GM12878 (cell line): ENCODE measurements at regions not wholly inside any gene's neighbourhood (a gene's known extent, or its start where the extent isn't known, plus 50 kb on each side); places are given as distances from the start of the nearest gene placed in this dataset.

ENCODE experiments used
- ATAC-seq: fragments of 200-7000 bp; cut with Tn5 transposase; 3 replicates; pipeline ENCODE4 v1.9.1; 2020; ENCODE audit warnings: mild to moderate bottlenecking, moderate library complexity
- BruUV-seq: library from RNA; stranded (reverse); fragments of 400-500 nt; replicated peaks from 2 replicates; lab custom pipeline; 2021; lab: Mats Ljungman, UMichigan
- CTCF ChIA-PET: fragments of 300-600 bp; sonication (Branson Sonifier 250); formaldehyde crosslinking; extraction: SDS; loops from one replicate; lab custom pipeline; 2021; ENCODE audit warnings: inconsistent platforms; lab: Yijun Ruan, JAX
- POLR2A ChIA-PET: fragments of 350-600 bp; formaldehyde crosslinking; extraction: SDS; loops from one replicate; lab custom pipeline; 2021; ENCODE audit warnings: inconsistent platforms; lab: Charles Lee
- RAD21 ChIA-PET: fragments of 300-600 bp; sonication (Branson Sonifier 250); formaldehyde crosslinking; loops from one replicate; lab custom pipeline; 2023; ENCODE audit warnings: antibody characterized with exemption; ENCODE audit not compliant: unreplicated experiment; lab: Charles Lee
- SMC1A ChIA-PET: fragments of 300-600 bp; sonication (Branson Sonifier 250); formaldehyde crosslinking; loops from one replicate; lab custom pipeline; 2023; ENCODE audit not compliant: unreplicated experiment, uncharacterized antibody; lab: Charles Lee
- DNase-seq: peaks from one replicate; pipeline ENCODE4 v3.0.0-alpha.2; 2011; ENCODE audit warnings: low read depth, low spot score
- FAIRE-seq: peaks from 3 replicates; lab custom pipeline; 2011; peaks lifted over from hg19 to GRCh38; lab: Jason Lieb, UNC
- H2AFZ ChIP-seq: 2 replicates; pipeline ENCODE4 v1.6.0; 2011; ENCODE audit warnings: low read depth, low read length, control low read depth; ENCODE audit not compliant: control insufficient read depth
- H3K27ac ChIP-seq: 2 replicates; pipeline ENCODE4 v1.5.1; 2011; ENCODE audit warnings: control low read depth; ENCODE audit not compliant: control insufficient read depth, insufficient read depth
- H3K27me3 ChIP-seq, 2 experiments: replicated peaks in 1 of 2; 2 replicates each; pipeline versions ENCODE4 v1.6.0 to v1.6.1; 2011; ENCODE audit warnings: low read length in 1 of 2; ENCODE audit not compliant: control insufficient read depth in 2 of 2, insufficient read depth in 2 of 2
- H3K36me3 ChIP-seq, 2 experiments: 2 replicates each; pipeline ENCODE4 v1.5.1; 2011; ENCODE audit warnings: low read length in 1 of 2; ENCODE audit not compliant: control insufficient read depth in 2 of 2, insufficient read depth in 2 of 2
- H3K4me1 ChIP-seq: 2 replicates; pipeline ENCODE4 v1.6.1; 2011; ENCODE audit warnings: mild to moderate bottlenecking, low read length, moderate library complexity, mixed read lengths; ENCODE audit not compliant: control insufficient read depth, insufficient read depth
- H3K4me2 ChIP-seq: 2 replicates; pipeline ENCODE4 v1.6.0; 2011; ENCODE audit warnings: control low read depth; ENCODE audit not compliant: control insufficient read depth, insufficient read depth
- H3K4me3 ChIP-seq: fragments of 200-600 bp; sonication (generic); 2 replicates; pipeline ENCODE4 v1.5.1; 2016
- H3K79me2 ChIP-seq: 2 replicates; pipeline ENCODE4 v1.6.0; 2011; ENCODE audit warnings: low read length; ENCODE audit not compliant: control insufficient read depth, insufficient read depth
- H3K9ac ChIP-seq: 2 replicates; pipeline ENCODE4 v1.8.0; 2011; ENCODE audit warnings: low read length, control low read depth, mixed read lengths; ENCODE audit not compliant: control insufficient read depth, insufficient read depth
- H3K9me3 ChIP-seq: replicated peaks from 3 replicates; pipeline ENCODE4 v1.5.1; 2011; ENCODE audit warnings: mild to moderate bottlenecking, low read length; ENCODE audit not compliant: control insufficient read depth, insufficient read depth
- H4K20me1 ChIP-seq: 2 replicates; pipeline ENCODE4 v1.6.0; 2011; ENCODE audit not compliant: control insufficient read depth, insufficient read depth
- CBX3 ChIP-seq: fragments of 200-600 bp; sonication (generic); IDR thresholded peaks from 2 replicates; pipeline ENCODE4 v1.6.1; 2016; ENCODE audit warnings: low read depth, borderline replicate concordance
- CEBPB ChIP-seq, 2 experiments: fragments of 150-350 bp in 1 of 2; IDR thresholded peaks; 2 replicates each; pipeline ENCODE4 v1.6.1; 2012 to 2014; ENCODE audit warnings: low read depth in 2 of 2, low read length in 2 of 2, borderline replicate concordance in 1 of 2, inconsistent platforms in 1 of 2
- CHD2 ChIP-seq: IDR thresholded peaks from 2 replicates; pipeline ENCODE4 v1.6.1; 2011; ENCODE audit warnings: low read depth, low read length, improper control_type of control experiment, borderline replicate concordance
- EP300 ChIP-seq, 2 experiments: fragments of 150-350 bp in 1 of 2; IDR thresholded peaks; 2 replicates each; pipeline ENCODE4 v1.6.1; 2011 to 2012; ENCODE audit warnings: low read depth in 2 of 2, low read length in 2 of 2, borderline replicate concordance in 1 of 2, improper control_type of control experiment in 1 of 2, inconsistent platforms in 1 of 2; ENCODE audit not compliant: control insufficient read depth in 1 of 2
- HDGF ChIP-seq: fragments of 450-650 bp; IDR thresholded peaks from 2 replicates; pipeline ENCODE4 v1.6.1; 2016; ENCODE audit warnings: antibody characterized with exemption
- IRF4 ChIP-seq: IDR thresholded peaks from 2 replicates; pipeline ENCODE4 v1.6.1; 2011; ENCODE audit warnings: low read depth, low read length
- KLF5 ChIP-seq: fragments of 450-650 bp; IDR thresholded peaks from 2 replicates; pipeline ENCODE4 v1.6.1; 2014; ENCODE audit warnings: mild to moderate bottlenecking; ENCODE audit not compliant: partially characterized antibody
- MEF2A ChIP-seq: IDR thresholded peaks from 2 replicates; pipeline ENCODE4 v1.6.1; 2011; ENCODE audit warnings: low read depth, mild to moderate bottlenecking, low read length, moderate library complexity; ENCODE audit not compliant: insufficient read depth
- MYC ChIP-seq: IDR thresholded peaks from 2 replicates; pipeline ENCODE4 v1.6.1; 2011; ENCODE audit warnings: mild to moderate bottlenecking, low read length, moderate library complexity, inconsistent platforms; ENCODE audit not compliant: insufficient read depth, insufficient replicate concordance, insufficient read length, severe bottlenecking
- RAD21 ChIP-seq: IDR thresholded peaks from 2 replicates; pipeline ENCODE4 v1.6.1; 2011; ENCODE audit warnings: mild to moderate bottlenecking, low read depth, low read length, moderate library complexity; ENCODE audit not compliant: insufficient read depth
- RCOR1 ChIP-seq: conservative IDR thresholded peaks from 2 replicates; pipeline ENCODE4 v1.6.1; 2012; ENCODE audit warnings: low read depth, low read length, improper control_type of control experiment
- SMARCA5 ChIP-seq: fragments of 450-650 bp; IDR thresholded peaks from 2 replicates; pipeline ENCODE4 v1.6.1; 2017; ENCODE audit warnings: mild to moderate bottlenecking
- SMC3 ChIP-seq: IDR thresholded peaks from 2 replicates; pipeline ENCODE4 v1.6.1; 2011; ENCODE audit warnings: low read length, improper control_type of control experiment, borderline replicate concordance
- SUPT20H ChIP-seq: IDR thresholded peaks from 2 replicates; pipeline ENCODE4 v1.6.1; 2011; ENCODE audit warnings: low read depth, mild to moderate bottlenecking, low read length, moderate library complexity, borderline replicate concordance; ENCODE audit not compliant: control insufficient read depth
- whole genome bisulfite sequencing: methylation state at CpG from one replicate; pipeline ENCODE4 v1.1.6; 2016; ENCODE audit warnings: low lambda C conversion rate; ENCODE audit not compliant: insufficient replicate concordance, insufficient coverage; ENCODE audit errors: missing lambda C conversion rate; 5-methylcytosine and 5-hydroxymethylcytosine counted together
- in situ Hi-C: fragments of 300-500 bp; cut with MboI; formaldehyde crosslinking; loops from 9 replicates; pipeline ENCODE4 v1.14.3; 2018; ENCODE audit warnings: mixed read lengths
- intact Hi-C: fragments of 100-400 bp; cut with micrococcal nuclease; formaldehyde crosslinking; loops from one replicate; pipeline ENCODE4 v1.14.2; 2022; ENCODE audit not compliant: unreplicated experiment
- TF ChIP-seq, protein P1 (sequence below): IDR thresholded peaks from 2 replicates; pipeline ENCODE4 v1.6.1; 2012; ENCODE audit warnings: improper control_type of control experiment, low read depth, low read length; ENCODE audit not compliant: insufficient replicate concordance
- TF ChIP-seq, protein P2 (sequence below): fragments of 450-650 bp; IDR thresholded peaks from 2 replicates; pipeline ENCODE4 v1.6.1; 2017; ENCODE audit warnings: mild to moderate bottlenecking, low read depth, inconsistent platforms; ENCODE audit not compliant: poor library complexity, severe bottlenecking

DNA sequence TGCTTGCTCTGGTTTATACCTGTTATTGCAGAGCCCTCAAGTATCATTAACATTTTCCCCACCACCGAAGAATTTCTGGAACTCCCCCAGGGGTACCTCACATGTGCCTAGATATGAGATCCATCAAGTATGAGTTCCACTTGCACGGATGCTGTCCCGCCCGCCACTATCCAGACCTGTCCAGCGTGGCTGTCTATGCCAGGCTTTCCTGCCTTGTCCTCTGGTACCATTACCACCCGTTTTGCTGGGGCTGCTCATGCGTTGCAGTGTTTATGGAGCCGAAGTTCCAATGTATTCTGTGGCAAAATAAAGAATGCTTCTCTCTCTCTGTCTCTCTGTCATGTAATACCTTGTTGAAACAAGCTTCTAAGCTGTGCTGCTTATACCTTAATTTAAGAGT lies 543.5 kb upstream of the PTBP2 start:
- intact Hi-C loops: no loop called here
- H3K9me3 ChIP-seq: no peaks in the 10 kb centered on the region
- CTCF ChIA-PET: no interaction called here
- 45% methylated on average over 8 of the region's 8 CpGs for WGBS
- H3K27ac ChIP-seq: no peak overlapping the region
- no peak for TF ChIP-seq KLF5
- no peak for TF ChIP-seq MEF2A
- TF ChIP-seq RCOR1: no peak
- TF ChIP-seq SMC3: no peak
- TF ChIP-seq HDGF: no peak
- TF ChIP-seq MYC: no peak
- TF ChIP-seq RAD21: no peak
- TF ChIP-seq SMARCA5: no peak
- TF ChIP-seq CEBPB (IDR thresholded peaks at IDR 0.05; ENCODE audit: borderline replicate concordance in 1 of 2, low read depth in 2 of 2, low read length in 2 of 2): no peak
- TF ChIP-seq SUPT20H: no peak
- TF ChIP-seq CBX3: no peak
- TF ChIP-seq EP300 (IDR thresholded peaks at IDR 0.05; ENCODE audit: borderline replicate concordance in 1 of 2, control insufficient read depth in 1 of 2, low read depth in 2 of 2, low read length in 2 of 2): no peak
- no peak for TF ChIP-seq IRF4
- TF ChIP-seq, protein P1, sequence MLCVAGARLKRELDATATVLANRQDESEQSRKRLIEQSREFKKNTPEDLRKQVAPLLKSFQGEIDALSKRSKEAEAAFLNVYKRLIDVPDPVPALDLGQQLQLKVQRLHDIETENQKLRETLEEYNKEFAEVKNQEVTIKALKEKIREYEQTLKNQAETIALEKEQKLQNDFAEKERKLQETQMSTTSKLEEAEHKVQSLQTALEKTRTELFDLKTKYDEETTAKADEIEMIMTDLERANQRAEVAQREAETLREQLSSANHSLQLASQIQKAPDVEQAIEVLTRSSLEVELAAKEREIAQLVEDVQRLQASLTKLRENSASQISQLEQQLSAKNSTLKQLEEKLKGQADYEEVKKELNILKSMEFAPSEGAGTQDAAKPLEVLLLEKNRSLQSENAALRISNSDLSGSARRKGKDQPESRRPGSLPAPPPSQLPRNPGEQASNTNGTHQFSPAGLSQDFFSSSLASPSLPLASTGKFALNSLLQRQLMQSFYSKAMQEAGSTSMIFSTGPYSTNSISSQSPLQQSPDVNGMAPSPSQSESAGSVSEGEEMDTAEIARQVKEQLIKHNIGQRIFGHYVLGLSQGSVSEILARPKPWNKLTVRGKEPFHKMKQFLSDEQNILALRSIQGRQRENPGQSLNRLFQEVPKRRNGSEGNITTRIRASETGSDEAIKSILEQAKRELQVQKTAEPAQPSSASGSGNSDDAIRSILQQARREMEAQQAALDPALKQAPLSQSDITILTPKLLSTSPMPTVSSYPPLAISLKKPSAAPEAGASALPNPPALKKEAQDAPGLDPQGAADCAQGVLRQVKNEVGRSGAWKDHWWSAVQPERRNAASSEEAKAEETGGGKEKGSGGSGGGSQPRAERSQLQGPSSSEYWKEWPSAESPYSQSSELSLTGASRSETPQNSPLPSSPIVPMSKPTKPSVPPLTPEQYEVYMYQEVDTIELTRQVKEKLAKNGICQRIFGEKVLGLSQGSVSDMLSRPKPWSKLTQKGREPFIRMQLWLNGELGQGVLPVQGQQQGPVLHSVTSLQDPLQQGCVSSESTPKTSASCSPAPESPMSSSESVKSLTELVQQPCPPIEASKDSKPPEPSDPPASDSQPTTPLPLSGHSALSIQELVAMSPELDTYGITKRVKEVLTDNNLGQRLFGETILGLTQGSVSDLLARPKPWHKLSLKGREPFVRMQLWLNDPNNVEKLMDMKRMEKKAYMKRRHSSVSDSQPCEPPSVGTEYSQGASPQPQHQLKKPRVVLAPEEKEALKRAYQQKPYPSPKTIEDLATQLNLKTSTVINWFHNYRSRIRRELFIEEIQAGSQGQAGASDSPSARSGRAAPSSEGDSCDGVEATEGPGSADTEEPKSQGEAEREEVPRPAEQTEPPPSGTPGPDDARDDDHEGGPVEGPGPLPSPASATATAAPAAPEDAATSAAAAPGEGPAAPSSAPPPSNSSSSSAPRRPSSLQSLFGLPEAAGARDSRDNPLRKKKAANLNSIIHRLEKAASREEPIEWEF: no peak
- no peak for TF ChIP-seq CHD2
- TF ChIP-seq, protein P2, sequence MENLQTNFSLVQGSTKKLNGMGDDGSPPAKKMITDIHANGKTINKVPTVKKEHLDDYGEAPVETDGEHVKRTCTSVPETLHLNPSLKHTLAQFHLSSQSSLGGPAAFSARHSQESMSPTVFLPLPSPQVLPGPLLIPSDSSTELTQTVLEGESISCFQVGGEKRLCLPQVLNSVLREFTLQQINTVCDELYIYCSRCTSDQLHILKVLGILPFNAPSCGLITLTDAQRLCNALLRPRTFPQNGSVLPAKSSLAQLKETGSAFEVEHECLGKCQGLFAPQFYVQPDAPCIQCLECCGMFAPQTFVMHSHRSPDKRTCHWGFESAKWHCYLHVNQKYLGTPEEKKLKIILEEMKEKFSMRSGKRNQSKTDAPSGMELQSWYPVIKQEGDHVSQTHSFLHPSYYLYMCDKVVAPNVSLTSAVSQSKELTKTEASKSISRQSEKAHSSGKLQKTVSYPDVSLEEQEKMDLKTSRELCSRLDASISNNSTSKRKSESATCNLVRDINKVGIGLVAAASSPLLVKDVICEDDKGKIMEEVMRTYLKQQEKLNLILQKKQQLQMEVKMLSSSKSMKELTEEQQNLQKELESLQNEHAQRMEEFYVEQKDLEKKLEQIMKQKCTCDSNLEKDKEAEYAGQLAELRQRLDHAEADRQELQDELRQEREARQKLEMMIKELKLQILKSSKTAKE: no peak
- TF ChIP-seq, all 136 proteins: peak for 0
- Histone ChIP-seq H4K20me1 (no peaks in the 10 kb centered on the region), H3K36me3 (no peaks in the 10 kb centered on the region), H3K27me3 (no peaks in the 10 kb centered on the region), H3K4me2 (no peak overlapping the region), H3K9ac (no peak overlapping the region), H2AFZ (no peak overlapping the region), H3K4me1 (no peaks in the 10 kb centered on the region), H3K4me3 (no peak overlapping the region), H3K79me2 (no peaks in the 10 kb centered on the region)
- no TSS peak for BruUV-seq
- no peak for DNase-seq
- no peak for FAIRE-seq
- ATAC-seq: no peak
- RAD21 ChIA-PET: no interaction called here
- in situ Hi-C loops: no loop called here
- SMC1A ChIA-PET: no interaction called here
- POLR2A ChIA-PET: no interaction called here
